ENCODE measurements at regions not wholly inside any gene's neighbourhood (a gene's known extent, or its start where the extent isn't known, plus 50 kb on each side); places are given as distances from the start of the nearest gene placed in this dataset.

DNA sequence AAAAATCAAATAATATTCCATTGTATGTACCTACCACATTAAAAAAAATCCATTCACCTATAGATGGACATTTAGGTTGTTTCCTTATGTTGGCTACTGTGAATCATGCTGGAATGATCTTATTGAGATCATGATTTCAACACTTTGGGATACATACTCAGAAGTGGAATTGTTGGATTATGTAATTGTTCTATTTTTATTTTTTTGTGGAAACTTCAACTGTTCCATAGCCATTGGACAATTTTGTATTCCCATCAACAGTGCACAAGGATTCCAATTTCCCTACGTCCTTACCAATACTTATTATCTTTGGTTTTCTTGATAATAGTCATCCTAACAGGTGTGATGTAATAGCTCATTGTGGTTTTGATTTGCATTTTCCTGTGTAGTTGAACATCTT, 834.0 kb downstream of the MAFB start:
- TF ChIP-seq, protein P1, sequence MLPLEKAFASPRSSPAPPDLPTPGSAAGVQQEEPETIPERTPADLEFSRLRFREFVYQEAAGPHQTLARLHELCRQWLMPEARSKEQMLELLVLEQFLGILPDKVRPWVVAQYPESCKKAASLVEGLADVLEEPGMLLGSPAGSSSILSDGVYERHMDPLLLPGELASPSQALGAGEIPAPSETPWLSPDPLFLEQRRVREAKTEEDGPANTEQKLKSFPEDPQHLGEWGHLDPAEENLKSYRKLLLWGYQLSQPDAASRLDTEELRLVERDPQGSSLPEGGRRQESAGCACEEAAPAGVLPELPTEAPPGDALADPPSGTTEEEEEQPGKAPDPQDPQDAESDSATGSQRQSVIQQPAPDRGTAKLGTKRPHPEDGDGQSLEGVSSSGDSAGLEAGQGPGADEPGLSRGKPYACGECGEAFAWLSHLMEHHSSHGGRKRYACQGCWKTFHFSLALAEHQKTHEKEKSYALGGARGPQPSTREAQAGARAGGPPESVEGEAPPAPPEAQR (CRISPR knock-in tag; IDR thresholded peaks at IDR 0.05) = no peak
- TF ChIP-seq NFYB (CRISPR knock-in tag; conservative IDR thresholded peaks at IDR 0.05; ENCODE audit: low read depth) (no peak), KAT7 (CRISPR knock-in tag; IDR thresholded peaks at IDR 0.05; ENCODE audit: borderline replicate concordance) (no peak), ZNF671 (CRISPR knock-in tag; IDR thresholded peaks at IDR 0.05) (no peak), SOX15 (CRISPR knock-in tag; IDR thresholded peaks at IDR 0.05) (no peak), MYBL2 (CRISPR knock-in tag; IDR thresholded peaks at IDR 0.05) (no peak), CBFB (CRISPR knock-in tag; IDR thresholded peaks at IDR 0.05; ENCODE audit: low read depth) (no peak), ZNF263 (CRISPR knock-in tag; IDR thresholded peaks at IDR 0.05; ENCODE audit: low read depth) (no peak), PRRX2 (CRISPR knock-in tag; IDR thresholded peaks at IDR 0.05) (no peak), CREM (CRISPR knock-in tag; IDR thresholded peaks at IDR 0.05) (no peak), TCF7 (CRISPR knock-in tag; IDR thresholded peaks at IDR 0.05; ENCODE audit: low read depth) (no peak)
- TF ChIP-seq, protein P2, sequence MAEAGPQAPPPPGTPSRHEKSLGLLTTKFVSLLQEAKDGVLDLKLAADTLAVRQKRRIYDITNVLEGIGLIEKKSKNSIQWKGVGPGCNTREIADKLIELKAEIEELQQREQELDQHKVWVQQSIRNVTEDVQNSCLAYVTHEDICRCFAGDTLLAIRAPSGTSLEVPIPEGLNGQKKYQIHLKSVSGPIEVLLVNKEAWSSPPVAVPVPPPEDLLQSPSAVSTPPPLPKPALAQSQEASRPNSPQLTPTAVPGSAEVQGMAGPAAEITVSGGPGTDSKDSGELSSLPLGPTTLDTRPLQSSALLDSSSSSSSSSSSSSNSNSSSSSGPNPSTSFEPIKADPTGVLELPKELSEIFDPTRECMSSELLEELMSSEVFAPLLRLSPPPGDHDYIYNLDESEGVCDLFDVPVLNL (CRISPR knock-in tag; IDR thresholded peaks at IDR 0.05; ENCODE audit: borderline replicate concordance, low read depth) = no peak
- TF ChIP-seq, protein P3, sequence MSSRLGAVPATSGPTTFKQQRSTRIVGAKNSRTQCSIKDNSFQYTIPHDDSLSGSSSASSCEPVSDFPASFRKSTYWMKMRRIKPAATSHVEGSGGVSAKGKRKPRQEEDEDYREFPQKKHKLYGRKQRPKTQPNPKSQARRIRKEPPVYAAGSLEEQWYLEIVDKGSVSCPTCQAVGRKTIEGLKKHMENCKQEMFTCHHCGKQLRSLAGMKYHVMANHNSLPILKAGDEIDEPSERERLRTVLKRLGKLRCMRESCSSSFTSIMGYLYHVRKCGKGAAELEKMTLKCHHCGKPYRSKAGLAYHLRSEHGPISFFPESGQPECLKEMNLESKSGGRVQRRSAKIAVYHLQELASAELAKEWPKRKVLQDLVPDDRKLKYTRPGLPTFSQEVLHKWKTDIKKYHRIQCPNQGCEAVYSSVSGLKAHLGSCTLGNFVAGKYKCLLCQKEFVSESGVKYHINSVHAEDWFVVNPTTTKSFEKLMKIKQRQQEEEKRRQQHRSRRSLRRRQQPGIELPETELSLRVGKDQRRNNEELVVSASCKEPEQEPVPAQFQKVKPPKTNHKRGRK (CRISPR knock-in tag; IDR thresholded peaks at IDR 0.05; ENCODE audit: borderline replicate concordance) = no peak
- TF ChIP-seq, protein P4, sequence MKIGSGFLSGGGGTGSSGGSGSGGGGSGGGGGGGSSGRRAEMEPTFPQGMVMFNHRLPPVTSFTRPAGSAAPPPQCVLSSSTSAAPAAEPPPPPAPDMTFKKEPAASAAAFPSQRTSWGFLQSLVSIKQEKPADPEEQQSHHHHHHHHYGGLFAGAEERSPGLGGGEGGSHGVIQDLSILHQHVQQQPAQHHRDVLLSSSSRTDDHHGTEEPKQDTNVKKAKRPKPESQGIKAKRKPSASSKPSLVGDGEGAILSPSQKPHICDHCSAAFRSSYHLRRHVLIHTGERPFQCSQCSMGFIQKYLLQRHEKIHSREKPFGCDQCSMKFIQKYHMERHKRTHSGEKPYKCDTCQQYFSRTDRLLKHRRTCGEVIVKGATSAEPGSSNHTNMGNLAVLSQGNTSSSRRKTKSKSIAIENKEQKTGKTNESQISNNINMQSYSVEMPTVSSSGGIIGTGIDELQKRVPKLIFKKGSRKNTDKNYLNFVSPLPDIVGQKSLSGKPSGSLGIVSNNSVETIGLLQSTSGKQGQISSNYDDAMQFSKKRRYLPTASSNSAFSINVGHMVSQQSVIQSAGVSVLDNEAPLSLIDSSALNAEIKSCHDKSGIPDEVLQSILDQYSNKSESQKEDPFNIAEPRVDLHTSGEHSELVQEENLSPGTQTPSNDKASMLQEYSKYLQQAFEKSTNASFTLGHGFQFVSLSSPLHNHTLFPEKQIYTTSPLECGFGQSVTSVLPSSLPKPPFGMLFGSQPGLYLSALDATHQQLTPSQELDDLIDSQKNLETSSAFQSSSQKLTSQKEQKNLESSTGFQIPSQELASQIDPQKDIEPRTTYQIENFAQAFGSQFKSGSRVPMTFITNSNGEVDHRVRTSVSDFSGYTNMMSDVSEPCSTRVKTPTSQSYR (CRISPR knock-in tag; IDR thresholded peaks at IDR 0.05) = no peak
- TF ChIP-seq, protein P5, sequence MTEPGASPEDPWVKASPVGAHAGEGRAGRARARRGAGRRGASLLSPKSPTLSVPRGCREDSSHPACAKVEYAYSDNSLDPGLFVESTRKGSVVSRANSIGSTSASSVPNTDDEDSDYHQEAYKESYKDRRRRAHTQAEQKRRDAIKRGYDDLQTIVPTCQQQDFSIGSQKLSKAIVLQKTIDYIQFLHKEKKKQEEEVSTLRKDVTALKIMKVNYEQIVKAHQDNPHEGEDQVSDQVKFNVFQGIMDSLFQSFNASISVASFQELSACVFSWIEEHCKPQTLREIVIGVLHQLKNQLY (CRISPR knock-in tag; IDR thresholded peaks at IDR 0.05) = no peak
- TF ChIP-seq, protein P6, sequence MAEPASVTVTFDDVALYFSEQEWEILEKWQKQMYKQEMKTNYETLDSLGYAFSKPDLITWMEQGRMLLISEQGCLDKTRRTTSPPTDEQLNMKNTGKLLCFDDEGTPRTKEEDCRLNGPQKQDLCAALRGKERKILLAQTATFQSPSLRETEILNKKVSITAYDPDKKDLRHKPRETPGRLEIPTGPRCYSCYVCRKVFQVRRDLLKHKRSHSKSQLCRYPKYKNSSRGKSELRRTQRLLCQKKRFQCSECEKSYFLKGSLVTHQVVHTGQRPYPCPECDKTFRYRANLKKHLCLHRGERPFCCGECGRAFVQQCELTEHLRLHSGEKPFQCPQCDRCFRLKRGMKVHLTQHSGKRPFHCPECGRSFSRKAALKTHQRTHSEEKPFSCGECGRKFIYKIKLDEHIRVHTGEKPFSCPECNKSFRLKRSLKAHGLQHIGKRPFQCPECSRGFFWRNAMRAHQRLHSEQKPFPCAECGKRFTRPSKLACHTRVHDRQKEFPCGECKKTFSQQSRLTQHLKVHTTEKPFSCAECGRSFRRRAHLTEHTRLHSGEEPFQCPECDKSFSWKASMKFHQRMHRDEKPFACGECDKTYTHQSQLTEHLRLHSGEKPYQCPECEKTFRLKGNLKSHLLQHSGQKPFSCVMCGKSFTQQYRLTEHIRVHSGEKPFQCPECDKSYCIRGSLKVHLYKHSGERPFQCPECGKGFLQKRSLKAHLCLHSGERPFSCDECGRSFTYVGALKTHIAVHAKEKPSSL (CRISPR knock-in tag; conservative IDR thresholded peaks at IDR 0.05) = no peak
- TF ChIP-seq, protein P7, sequence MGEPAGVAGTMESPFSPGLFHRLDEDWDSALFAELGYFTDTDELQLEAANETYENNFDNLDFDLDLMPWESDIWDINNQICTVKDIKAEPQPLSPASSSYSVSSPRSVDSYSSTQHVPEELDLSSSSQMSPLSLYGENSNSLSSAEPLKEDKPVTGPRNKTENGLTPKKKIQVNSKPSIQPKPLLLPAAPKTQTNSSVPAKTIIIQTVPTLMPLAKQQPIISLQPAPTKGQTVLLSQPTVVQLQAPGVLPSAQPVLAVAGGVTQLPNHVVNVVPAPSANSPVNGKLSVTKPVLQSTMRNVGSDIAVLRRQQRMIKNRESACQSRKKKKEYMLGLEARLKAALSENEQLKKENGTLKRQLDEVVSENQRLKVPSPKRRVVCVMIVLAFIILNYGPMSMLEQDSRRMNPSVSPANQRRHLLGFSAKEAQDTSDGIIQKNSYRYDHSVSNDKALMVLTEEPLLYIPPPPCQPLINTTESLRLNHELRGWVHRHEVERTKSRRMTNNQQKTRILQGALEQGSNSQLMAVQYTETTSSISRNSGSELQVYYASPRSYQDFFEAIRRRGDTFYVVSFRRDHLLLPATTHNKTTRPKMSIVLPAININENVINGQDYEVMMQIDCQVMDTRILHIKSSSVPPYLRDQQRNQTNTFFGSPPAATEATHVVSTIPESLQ (CRISPR knock-in tag; IDR thresholded peaks at IDR 0.05) = no peak
- TF ChIP-seq, protein P8, sequence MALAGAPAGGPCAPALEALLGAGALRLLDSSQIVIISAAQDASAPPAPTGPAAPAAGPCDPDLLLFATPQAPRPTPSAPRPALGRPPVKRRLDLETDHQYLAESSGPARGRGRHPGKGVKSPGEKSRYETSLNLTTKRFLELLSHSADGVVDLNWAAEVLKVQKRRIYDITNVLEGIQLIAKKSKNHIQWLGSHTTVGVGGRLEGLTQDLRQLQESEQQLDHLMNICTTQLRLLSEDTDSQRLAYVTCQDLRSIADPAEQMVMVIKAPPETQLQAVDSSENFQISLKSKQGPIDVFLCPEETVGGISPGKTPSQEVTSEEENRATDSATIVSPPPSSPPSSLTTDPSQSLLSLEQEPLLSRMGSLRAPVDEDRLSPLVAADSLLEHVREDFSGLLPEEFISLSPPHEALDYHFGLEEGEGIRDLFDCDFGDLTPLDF (CRISPR knock-in tag; IDR thresholded peaks at IDR 0.05) = no peak
- DNase-seq (ENCODE audit: low spot score) = no peak
- Mint-ChIP-seq H3K27ac (no peak overlapping the region), H3K9me3 (no peaks in the 10 kb centered on the region), H3K4me1 (peaks cover 25% of the 10 kb centered on the region), H3K27me3 (ENCODE audit: low read depth) (no peaks in the 10 kb centered on the region; the same call in none of the 2 replicates), H3K4me3 (no peak overlapping the region), H3K36me3 (no peaks in the 10 kb centered on the region)
- CTCF ChIA-PET = interaction anchor here (0.7 kb wide), 1 partner anchor 19 kb away, joined by 3 read pairs; no protein-coding TSS in a partner anchor
- POLR2A ChIA-PET = no interaction called here
- no peak for ATAC-seq

Data from WTC11 (cell line).